ENCODE measurements at regions not wholly inside any gene's neighbourhood (a gene's known extent, or its start where the extent isn't known, plus 50 kb on each side); places are given as distances from the start of the nearest gene placed in this dataset.

DNA sequence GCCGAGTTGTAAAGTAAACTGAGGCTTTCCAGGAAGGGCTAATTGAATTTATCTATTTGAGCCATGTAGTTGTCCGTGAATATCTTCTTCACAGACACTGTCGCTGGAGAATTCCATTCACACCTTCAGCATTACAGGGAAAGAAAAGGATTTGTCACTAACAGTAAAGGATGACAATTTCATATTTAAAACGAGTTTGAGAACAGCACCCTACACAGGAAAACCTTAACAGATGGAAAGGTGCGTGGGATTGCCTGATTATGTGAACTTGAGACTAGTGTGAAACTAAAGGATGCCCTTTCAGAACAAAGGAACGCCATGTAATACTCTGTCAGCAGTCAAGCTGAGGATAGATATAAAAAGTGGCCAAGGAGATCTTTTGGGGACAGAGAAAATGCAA, 492.5 kb upstream of the ADGRL2 start:
- H3K36me3 Mint-ChIP-seq (ENCODE audit: low read depth), result no peaks in the 10 kb centered on the region
- ChIA-PET CTCF (no interaction called here), POLR2A (no interaction called here)
- H3K27ac Mint-ChIP-seq, result no peak overlapping the region
- H3K4me3 Mint-ChIP-seq, result no peak overlapping the region
- no peaks in the 10 kb centered on the region for H3K27me3 Mint-ChIP-seq
- no peak for DNase-seq
- H3K9me3 Mint-ChIP-seq, result no peaks in the 10 kb centered on the region
- H3K4me1 Mint-ChIP-seq, result no peaks in the 10 kb centered on the region

DNA sequence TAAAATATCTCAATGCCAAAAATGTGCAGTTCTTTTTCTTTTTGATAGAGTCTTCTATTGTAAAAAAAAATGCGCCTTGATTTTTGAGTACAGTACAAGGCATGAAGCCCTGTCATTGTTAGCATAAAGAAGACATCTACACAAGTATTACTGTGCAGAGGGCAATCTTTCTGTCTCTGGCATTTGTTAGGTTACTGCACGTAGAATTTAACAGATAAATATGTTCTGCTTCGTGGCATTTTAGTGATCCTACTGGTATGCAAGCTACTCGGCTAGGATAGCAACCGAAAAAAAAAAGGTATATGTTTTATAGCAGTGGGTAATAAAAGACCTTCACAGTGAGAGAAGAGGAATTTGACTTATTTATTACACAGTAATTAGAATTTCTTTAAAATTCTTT, 492.9 kb upstream of the ADGRL2 start:
- Mint-ChIP-seq H3K27ac (no peak overlapping the region), H3K36me3 (ENCODE audit: low read depth) (no peaks in the 10 kb centered on the region), H3K4me1 (no peaks in the 10 kb centered on the region), H3K9me3 (no peaks in the 10 kb centered on the region), H3K4me3 (no peak overlapping the region), H3K27me3 (no peaks in the 10 kb centered on the region)
- ChIA-PET POLR2A (no interaction called here), CTCF (no interaction called here)
- no peak for DNase-seq

DNA sequence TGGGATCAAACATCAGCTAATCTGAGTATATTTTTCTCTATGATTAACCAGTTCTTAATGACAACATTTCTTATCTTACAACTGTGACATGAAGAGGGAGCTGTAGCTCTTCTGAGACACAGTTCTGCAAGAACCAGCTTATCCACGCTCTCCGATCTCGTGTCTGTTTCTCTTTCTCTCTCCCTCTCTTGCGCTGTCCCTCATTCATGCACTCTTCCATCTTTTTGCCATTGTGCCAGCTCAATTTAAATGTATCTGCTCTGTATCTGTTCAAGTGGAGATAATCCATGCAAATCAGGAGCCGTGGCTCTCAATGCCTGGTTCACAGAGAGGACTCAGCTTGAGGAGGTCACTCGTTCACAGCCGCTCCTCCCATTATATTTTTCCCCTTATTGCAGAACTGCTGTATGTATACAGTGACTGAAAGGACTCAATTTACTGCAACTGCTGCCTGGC, 494.7 kb upstream of the ADGRL2 start:
- ChIA-PET CTCF (no interaction called here), POLR2A (no interaction called here)
- H3K4me1 Mint-ChIP-seq, result no peaks in the 10 kb centered on the region
- H3K9me3 Mint-ChIP-seq, result no peaks in the 10 kb centered on the region
- H3K27me3 Mint-ChIP-seq, result no peaks in the 10 kb centered on the region
- no peak overlapping the region for H3K4me3 Mint-ChIP-seq
- H3K27ac Mint-ChIP-seq, result no peak overlapping the region
- no peaks in the 10 kb centered on the region for H3K36me3 Mint-ChIP-seq (ENCODE audit: low read depth)
- no peak for DNase-seq

DNA sequence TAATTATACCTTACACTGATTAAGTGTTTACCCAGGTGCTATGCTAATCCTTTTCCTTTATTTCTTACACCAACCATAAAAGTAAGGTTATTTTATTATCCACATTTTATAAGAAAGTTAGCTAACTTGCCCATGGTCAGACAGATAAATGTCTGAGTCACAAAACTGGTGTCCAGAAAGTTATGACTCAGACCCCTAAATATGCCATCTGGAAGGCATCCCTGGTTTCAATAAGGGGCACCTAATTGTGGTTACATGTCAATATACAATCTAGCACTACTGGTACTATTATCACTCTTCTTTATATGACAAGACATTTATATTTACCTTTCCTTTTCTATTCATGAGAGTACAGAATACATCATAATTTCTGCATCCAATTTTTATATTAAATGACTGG, 496.5 kb upstream of the ADGRL2 start:
- Mint-ChIP-seq H3K27ac (no peak overlapping the region), H3K4me1 (no peaks in the 10 kb centered on the region), H3K9me3 (no peaks in the 10 kb centered on the region), H3K4me3 (no peak overlapping the region), H3K36me3 (ENCODE audit: low read depth) (no peaks in the 10 kb centered on the region), H3K27me3 (no peaks in the 10 kb centered on the region)
- ChIA-PET POLR2A (no interaction called here), CTCF (no interaction called here)
- no peak for DNase-seq

DNA sequence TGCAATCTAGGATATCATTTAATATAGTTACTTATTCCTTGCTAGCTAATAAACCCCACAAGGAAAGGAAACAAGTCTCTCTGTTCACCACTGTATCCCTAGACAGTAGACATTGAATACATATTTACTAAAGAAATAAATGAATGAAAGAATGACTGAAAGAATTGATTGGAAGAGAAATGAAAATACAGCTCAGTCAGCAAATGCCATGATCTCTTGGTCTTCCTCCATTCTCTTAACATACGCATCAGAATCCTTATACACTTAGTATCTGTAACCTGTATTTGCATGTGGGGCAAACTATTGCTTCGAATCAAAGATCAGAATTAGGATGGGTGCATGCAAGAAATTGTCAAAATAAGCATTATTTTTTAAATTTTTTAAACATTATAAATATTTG, 500.8 kb upstream of the ADGRL2 start:
- Mint-ChIP-seq H3K9me3 (no peaks in the 10 kb centered on the region), H3K27ac (no peak overlapping the region), H3K4me1 (no peaks in the 10 kb centered on the region), H3K4me3 (no peak overlapping the region), H3K36me3 (ENCODE audit: low read depth) (no peaks in the 10 kb centered on the region), H3K27me3 (no peaks in the 10 kb centered on the region)
- POLR2A ChIA-PET, result no interaction called here
- CTCF ChIA-PET, result no interaction called here
- DNase-seq, result no peak

DNA sequence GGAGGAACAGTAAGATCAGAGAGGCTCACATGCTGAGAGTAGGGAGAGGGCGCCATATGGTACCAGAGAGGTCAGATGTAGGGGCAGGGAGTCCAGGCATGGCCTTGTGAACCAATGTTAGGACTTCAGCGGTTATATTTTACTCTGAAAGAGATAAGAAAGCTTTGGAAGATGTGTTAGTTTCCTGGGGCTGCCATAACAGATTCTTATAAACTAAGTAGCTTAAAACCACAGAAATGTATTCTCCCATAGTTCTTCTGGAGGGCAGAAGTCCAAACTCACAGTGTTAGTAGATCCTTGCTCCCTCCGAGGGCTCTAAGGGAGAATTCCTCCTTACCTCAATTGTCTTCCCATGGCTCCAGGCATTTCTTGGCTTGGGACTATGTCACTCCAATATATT, 502.5 kb upstream of the ADGRL2 start:
- no peaks in the 10 kb centered on the region for H3K4me1 Mint-ChIP-seq
- no peak overlapping the region for H3K4me3 Mint-ChIP-seq
- no peak overlapping the region for H3K27ac Mint-ChIP-seq
- CTCF ChIA-PET, result no interaction called here
- no peaks in the 10 kb centered on the region for H3K27me3 Mint-ChIP-seq
- POLR2A ChIA-PET, result no interaction called here
- no peaks in the 10 kb centered on the region for H3K36me3 Mint-ChIP-seq (ENCODE audit: low read depth)
- DNase-seq, result no peak
- no peaks in the 10 kb centered on the region for H3K9me3 Mint-ChIP-seq

DNA sequence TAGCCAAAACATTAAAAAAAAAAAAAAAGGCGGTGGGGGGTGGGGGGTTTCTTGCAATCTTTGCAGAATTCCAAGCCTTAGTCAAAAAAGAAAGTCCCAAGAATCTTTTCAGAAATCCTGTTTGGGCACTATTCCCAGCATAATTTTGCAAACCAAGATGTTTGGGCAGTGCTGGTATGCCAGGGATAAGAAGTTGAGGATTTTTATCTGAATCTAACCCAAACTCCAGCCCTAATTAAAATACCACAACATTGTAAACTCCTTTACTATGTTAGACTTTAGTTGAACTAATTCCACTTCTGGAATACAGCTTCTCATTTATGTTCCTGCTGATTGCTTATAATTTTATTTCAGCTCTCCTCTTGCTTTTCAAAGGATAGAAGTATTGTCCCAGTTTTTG, 504.1 kb upstream of the ADGRL2 start:
- no peak overlapping the region for H3K27ac Mint-ChIP-seq
- H3K4me1 Mint-ChIP-seq, result no peaks in the 10 kb centered on the region
- POLR2A ChIA-PET, result no interaction called here
- H3K4me3 Mint-ChIP-seq, result no peak overlapping the region
- CTCF ChIA-PET, result no interaction called here
- H3K36me3 Mint-ChIP-seq (ENCODE audit: low read depth), result no peaks in the 10 kb centered on the region
- H3K9me3 Mint-ChIP-seq, result no peaks in the 10 kb centered on the region
- DNase-seq, result no peak
- H3K27me3 Mint-ChIP-seq, result no peaks in the 10 kb centered on the region

DNA sequence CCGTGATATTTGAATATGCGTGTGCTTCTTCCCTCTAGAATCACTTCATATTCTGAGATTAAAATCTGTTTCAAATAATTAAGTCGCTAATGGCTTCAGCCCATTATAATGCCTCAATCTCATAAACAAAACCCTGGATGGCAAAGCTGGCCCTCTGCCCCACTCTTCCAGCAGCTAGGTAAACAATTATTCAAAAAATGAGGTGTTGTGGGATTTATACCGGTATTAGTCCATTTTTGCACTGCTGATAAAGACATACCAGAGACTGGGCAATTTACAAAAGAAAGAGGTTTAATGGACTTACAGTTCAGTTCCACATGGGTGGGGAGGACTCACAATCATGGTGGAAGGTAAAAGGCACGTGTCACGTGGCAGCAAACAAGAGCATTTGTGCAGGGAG, 510.4 kb upstream of the ADGRL2 start:
- Mint-ChIP-seq H3K4me3 (no peak overlapping the region), H3K27me3 (no peaks in the 10 kb centered on the region), H3K9me3 (no peaks in the 10 kb centered on the region), H3K36me3 (ENCODE audit: low read depth) (no peaks in the 10 kb centered on the region), H3K4me1 (no peaks in the 10 kb centered on the region), H3K27ac (no peak overlapping the region)
- POLR2A ChIA-PET, result no interaction called here
- no peak for DNase-seq
- CTCF ChIA-PET, result no interaction called here

DNA sequence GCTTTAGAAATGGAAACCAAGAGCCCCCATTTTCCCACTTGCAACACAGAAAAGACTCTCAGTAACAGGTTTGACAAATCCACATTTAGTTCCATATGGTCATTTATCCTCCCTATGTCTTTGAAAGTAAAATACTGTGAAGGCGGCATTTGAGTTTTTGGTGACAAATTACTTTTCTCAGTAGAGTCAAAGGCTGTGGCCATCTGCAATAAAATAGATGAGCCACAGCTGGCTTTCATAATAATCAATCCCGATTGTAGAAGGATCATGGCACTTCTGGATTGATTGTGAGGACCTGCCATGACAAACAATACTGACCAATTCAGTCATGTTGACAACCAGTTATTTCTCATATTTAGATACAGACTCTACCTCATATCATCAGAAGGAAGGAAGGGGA, 512.0 kb upstream of the ADGRL2 start:
- no peaks in the 10 kb centered on the region for H3K4me1 Mint-ChIP-seq
- H3K9me3 Mint-ChIP-seq, result no peaks in the 10 kb centered on the region
- CTCF ChIA-PET, result no interaction called here
- no peak overlapping the region for H3K4me3 Mint-ChIP-seq
- POLR2A ChIA-PET, result no interaction called here
- no peaks in the 10 kb centered on the region for H3K36me3 Mint-ChIP-seq (ENCODE audit: low read depth)
- H3K27me3 Mint-ChIP-seq, result no peaks in the 10 kb centered on the region
- no peak for DNase-seq
- no peak overlapping the region for H3K27ac Mint-ChIP-seq

DNA sequence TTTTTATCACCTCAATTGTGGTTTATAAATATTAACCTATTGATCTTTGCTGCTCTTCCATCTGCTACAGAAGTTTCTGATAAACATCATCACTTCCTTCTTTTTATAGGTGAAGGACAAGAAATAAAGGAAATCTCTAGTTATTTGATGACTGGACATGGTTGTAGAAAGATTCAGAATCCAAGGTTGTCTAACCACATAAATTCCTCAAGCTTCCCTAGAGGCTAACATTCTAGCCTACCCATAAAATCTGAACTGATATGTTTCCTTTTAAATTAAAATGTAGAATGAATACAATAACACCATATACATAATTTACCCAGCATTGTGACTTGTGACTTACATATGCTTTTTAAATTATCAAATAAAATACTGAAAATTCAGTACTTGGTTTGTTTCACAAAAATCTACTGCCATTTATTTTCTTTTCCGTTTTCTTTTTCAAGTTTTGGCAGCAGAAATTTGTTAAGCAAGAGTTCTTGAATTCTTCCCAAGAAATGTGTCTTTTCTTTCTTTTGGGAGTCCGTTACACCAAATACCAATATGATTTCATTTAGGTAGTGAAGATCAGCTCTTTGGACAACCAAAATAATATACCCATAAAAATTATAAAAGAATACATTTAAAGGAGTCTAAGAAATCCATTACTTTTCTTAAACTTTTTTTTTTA, 513.2 kb upstream of the ADGRL2 start:
- Mint-ChIP-seq H3K36me3 (ENCODE audit: low read depth) (no peaks in the 10 kb centered on the region), H3K4me3 (no peak overlapping the region), H3K27me3 (no peaks in the 10 kb centered on the region), H3K27ac (no peak overlapping the region), H3K9me3 (no peaks in the 10 kb centered on the region), H3K4me1 (no peaks in the 10 kb centered on the region)
- POLR2A ChIA-PET, result no interaction called here
- no peak for DNase-seq
- CTCF ChIA-PET, result no interaction called here

DNA sequence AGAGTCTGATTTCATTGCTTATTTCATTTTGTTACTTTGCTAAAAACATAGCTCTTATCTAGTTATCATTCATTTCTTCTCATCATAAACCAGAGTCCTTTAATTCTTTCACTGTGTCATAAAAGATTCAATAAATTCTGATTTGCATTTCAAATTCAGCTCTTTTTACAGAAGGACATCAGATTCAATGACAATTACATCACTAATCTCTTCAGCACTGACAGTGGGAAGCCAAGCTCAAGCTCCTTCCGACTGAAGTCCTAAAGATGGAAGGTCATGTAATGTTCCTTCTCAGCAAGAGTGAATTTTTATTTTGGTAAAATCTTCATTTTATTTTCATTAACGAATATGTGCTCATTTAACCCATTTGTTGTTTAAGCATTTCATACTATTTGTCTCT, 530.7 kb upstream of the ADGRL2 start:
- Mint-ChIP-seq H3K27me3 (no peaks in the 10 kb centered on the region), H3K4me3 (no peak overlapping the region), H3K27ac (no peak overlapping the region), H3K36me3 (ENCODE audit: low read depth) (no peaks in the 10 kb centered on the region), H3K9me3 (no peaks in the 10 kb centered on the region), H3K4me1 (no peaks in the 10 kb centered on the region)
- CTCF ChIA-PET, result no interaction called here
- no peak for DNase-seq
- POLR2A ChIA-PET, result no interaction called here

DNA sequence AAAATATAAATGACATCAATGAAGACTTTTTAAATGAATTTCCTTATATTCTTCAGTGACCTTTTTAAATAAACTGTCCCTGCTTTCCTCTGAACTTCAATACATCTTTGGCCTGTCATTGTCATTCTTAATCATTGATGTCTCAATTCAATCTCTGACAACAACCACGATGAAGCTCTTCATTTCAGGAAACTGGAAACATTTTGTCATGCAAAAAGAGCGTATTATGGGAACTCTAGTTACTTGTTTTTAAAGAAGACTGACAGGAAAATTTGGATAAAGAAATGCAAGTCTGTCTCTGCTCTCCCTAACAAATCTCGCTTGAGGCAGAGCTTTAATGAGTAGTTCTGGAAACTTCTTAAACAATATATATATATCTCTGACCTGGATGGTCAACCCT, 535.8 kb upstream of the ADGRL2 start:
- Mint-ChIP-seq H3K4me1 (no peaks in the 10 kb centered on the region), H3K27me3 (no peaks in the 10 kb centered on the region), H3K27ac (no peak overlapping the region), H3K9me3 (peaks cover 3% of the 10 kb centered on the region), H3K36me3 (ENCODE audit: low read depth) (no peaks in the 10 kb centered on the region), H3K4me3 (no peak overlapping the region)
- ChIA-PET POLR2A (no interaction called here), CTCF (no interaction called here)
- DNase-seq, result no peak

DNA sequence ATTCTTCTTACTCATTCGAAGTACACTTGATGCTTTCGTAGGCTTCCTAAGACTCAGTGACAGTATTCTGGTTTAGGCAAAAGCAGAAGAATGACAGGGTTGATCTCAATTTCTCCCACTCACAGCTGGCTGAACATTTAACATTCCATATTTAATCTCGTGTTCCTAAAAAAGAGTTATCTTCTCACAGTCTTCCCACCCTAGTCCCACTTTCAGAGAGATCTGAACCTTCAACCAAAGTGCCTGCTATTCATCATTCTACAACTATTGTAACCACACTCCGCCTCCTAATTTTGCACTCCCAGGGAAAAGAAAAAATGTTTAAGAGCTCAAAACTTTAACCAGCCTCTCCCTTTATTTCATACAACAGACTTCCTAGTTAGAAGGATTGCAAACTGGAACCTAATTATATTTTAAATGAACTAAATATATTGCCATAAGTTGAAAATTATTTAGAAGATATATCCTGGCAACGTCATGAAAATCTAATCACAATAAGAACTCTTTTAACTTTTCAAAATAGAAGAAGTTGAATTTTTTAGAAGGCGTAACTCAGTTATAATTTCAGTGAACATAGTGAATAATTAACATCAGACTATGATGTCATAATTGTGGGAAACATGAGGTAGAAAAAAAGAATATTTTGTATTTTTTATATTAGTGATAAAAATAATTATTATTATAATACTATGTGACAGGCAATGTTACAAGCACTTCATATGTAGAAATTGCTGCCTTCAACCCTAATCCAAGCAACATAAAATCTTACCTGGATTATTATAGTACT, 540.9 kb upstream of the ADGRL2 start:
- CTCF ChIA-PET, result no interaction called here
- Mint-ChIP-seq H3K4me3 (no peak overlapping the region), H3K27me3 (no peaks in the 10 kb centered on the region)

DNA sequence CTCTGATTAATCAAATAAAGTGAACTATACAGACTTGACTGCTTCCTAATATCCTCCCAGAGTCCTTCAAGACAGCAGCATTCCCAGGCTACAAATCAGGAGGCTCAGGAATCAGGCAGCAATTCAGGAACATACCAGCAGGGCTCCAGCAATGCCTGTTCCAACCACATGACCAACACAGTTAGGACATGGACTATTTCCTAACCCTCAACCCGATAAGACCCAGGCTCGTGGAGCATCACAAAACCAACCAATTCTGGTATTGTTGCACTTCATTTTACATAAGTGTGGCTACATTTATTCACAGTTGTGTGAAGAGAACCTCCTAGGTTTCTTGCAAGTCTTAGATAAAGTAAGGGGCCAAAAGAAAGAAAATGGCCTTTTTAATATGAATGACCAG, 546.2 kb upstream of the ADGRL2 start:
- no peaks in the 10 kb centered on the region for H3K36me3 Mint-ChIP-seq (ENCODE audit: low read depth)
- H3K27ac Mint-ChIP-seq, result no peak overlapping the region
- no peaks in the 10 kb centered on the region for H3K4me1 Mint-ChIP-seq
- POLR2A ChIA-PET, result no interaction called here
- CTCF ChIA-PET, result no interaction called here
- H3K9me3 Mint-ChIP-seq, result peaks cover 6% of the 10 kb centered on the region
- DNase-seq, result no peak
- no peaks in the 10 kb centered on the region for H3K27me3 Mint-ChIP-seq
- H3K4me3 Mint-ChIP-seq, result no peak overlapping the region

More for the DNA sequence above, 540.9 kb upstream of the ADGRL2 start:
- Mint-ChIP-seq H3K27ac (no peak overlapping the region), H3K9me3 (peaks cover 3% of the 10 kb centered on the region), H3K4me1 (no peaks in the 10 kb centered on the region), H3K36me3 (ENCODE audit: low read depth) (no peaks in the 10 kb centered on the region)
- POLR2A ChIA-PET, result no interaction called here
- DNase-seq, result no peak
